Stimulated activated CD8-positive, alpha-beta memory T cell treated with anti-CD3 and anti-CD28 coated beads, Interleukin-12 subunit alpha, Interleukin-12 subunit beta, amount 100 ng/mL, for 24 hours (primary cell): ENCODE measurements at regions not wholly inside any gene's neighbourhood (a gene's known extent, or its start where the extent isn't known, plus 50 kb on each side); places are given as distances from the start of the nearest gene placed in this dataset.
"Not testable (repeated sequence)": the region's sequence is repeated elsewhere in the genome, so short reads cannot be mapped to it uniquely, and the experiment has no call there.

ENCODE experiments used
- DNase-seq: peaks from one replicate; pipeline ENCODE4 v3.0.0-alpha.2; 2020; ENCODE audit errors: extremely low read depth

DNA sequence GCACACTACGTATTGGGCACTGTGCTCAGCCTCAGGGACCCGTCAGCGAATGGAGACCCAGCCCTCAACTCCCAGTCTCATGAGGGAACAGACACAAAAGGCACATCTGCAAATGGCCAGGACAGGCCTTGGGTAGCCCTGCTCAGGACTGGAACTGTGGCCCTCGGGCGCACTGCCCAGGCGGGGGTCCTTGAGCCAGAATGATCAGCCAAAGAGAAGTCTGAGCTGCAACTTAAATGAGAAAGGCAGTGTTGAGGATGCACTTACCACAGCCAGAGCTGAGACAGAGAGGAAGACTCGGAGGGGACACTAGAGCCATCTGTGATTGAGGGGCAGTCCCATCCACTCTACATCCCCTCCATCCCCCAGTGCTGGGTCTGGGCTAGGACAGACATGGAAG lies 117.3 kb downstream of the C16orf95 start:
- no peak for DNase-seq

DNA sequence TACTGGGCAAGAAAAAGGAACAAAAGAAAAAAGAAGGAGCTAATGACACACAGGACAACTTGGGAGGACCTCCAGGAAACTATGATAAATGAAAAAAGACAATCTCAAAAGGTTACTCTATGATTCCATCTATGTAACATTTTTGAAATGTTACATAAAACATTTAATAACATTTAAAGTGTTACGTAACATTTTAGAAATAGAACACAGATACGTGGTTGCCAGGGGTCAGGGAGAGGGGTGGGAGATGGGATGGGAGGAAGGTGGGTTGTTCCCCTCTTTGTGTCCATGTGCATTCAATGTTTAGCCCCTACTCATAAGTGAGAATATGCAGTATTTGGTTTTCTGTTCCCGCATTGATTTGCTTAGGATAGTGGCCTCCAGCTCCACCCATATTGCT lies 116.6 kb downstream of the C16orf95 start:
- no peak for DNase-seq

DNA sequence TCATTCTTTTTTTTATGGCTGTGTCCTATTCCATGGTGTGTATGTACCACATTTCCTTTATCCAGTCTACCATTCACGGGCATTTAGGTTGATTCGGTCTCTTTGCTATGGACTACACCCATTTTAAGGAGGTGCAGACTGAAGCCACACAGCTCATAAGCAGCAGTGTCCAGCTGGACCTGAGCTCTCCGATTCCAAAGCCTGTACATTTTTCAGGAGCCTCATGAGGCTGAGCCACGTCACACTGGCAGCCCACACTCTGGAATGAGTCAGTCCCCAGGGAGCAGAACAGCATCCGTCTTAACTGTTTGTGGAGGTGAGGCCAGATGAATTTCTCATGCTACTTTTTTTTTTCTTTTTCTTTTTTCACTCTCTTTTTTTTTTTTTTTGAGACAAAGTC lies 116.1 kb downstream of the C16orf95 start:
- no peak for DNase-seq

DNA sequence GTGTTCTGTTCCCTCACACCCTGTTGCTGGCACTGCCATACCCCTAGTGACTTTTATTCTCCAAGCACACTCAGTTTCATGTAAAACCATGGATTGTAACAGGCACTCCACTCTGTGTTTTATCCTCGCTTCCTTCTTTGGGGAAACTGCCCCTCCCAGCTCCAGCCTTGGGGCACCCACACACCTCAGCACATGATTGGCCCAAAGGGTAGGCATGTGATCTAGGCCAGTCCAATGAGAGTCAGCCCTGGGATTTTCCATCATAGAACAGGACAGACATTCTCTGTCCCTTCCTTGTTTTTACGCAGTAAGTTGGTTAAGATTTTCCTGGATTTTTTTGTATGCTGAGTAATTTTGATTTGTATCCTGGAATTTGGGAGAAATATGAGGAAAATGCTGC lies 115.4 kb downstream of the C16orf95 start:
- no peak for DNase-seq

DNA sequence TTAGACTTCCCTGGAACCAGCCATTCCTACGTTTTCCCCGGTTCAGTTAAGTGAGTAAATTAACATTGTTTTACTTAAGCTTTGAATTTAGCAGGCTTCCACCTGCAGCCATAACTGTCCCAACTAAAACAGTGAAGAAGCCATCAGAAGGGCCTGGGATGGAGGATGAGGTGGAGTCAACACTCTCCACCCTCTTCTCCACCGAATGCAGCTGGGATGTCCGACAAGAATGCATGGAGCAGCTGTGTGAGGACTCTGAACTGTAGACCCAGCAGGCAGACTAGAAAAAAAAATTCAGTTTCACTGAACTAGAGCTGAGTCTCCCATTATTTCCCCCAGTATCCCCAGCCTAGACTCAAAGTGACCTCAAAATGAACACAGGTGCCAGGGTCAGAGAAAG lies 114.8 kb downstream of the C16orf95 start:
- DNase-seq: no peak

DNA sequence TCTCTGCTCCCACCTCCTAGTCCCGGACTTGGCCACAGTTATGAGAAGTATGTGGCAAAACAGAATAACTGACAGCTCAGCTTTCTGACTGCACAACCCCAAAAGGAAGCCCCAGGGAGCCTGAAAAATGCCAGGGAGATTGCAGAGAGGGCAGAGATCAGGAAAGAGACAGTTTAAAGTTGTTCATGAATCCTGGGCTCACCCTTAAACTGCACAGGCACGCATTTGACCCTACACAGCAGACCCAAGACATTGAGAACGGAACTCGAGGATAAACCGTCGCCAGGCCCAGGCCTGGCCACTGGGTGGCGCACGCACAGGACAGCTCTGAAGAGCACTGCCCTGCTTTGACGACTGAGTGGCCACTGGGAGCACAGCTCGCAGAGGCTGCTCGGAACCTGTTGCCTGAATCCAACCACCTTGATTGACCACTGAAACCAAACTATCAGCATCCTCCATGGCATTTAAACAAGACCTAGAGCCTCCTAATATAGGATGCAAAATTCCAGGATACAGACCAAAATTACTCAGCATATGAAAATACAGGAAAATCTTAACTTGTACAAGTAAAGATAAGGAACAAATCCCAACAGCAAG lies 114.0 kb downstream of the C16orf95 start:
- peak; percentile 7 for DNase-seq

DNA sequence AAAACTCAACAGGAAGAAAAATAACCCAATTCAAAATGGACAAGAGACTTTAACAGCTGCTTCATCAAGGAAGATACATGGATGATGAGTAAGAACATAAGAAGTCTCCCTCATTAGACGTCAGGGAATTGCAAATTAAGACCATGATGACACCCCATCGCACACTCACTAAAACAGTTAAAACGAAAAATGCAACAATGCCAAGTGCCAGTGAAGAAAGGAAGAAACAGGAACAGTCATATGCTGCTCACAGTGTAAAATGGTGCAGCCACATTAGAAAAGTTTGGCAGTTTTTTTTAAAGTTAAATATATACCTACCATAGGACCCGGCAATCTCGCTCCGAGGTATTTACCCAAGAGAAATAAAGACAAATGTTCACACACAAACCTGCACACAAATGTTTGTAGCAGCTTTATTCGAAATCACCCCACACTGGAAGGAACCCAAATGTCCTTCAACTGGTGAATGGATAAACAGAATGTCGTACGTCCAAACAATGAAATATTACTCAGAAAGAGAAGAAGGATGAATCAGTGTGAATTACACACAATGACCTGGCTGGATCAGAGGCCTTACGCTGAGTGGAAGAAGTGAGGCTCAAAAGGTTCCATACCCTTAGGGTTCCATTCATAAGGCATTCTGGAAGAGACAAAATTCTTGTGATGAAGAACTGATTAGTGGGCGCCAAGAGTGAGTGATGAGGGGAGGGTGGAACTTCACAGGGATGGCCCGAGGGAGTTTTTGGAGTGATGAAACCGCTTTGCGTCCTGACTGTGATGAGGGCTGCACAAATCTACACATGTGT lies 110.3 kb downstream of the C16orf95 start:
- DNase-seq: no peak

DNA sequence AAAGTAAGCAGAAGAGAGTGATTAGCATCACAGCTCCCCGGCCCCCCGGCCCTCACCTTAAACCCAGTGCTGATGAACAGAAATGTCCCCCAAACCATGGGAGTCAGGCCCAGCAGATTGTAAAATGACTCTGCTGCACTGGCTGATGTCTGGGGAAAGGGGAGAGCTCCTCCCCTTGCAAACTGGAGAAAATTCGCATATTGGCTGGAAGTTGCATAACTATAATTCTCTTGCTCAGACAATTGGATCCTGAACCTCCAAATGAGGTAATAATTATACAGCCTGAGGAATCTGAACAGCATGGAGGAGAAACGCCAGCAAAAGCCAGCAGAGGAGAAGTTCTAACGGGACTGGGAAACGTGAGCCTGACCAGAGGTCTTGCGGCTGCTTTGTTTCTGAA lies 109.7 kb downstream of the C16orf95 start:
- no peak for DNase-seq

DNA sequence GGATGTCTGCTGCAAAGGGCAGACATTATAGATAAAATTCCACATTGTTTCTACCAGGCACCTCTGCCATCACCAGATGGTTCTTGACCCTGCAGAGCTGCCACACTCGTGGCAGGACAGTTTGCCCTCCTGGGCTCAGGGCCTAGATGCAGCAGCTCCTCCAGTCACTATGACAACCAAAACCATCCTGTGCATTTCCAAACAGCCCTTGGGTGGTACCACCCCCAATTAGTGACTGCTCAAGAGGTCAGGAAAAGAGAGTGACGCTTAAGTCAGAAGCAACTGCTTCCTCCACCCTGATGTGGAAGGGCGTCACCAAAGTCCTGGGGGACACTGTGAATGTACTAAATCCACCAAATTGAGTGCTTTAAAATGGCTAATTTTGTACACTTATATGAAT lies 109.2 kb downstream of the C16orf95 start:
- no peak for DNase-seq

DNA sequence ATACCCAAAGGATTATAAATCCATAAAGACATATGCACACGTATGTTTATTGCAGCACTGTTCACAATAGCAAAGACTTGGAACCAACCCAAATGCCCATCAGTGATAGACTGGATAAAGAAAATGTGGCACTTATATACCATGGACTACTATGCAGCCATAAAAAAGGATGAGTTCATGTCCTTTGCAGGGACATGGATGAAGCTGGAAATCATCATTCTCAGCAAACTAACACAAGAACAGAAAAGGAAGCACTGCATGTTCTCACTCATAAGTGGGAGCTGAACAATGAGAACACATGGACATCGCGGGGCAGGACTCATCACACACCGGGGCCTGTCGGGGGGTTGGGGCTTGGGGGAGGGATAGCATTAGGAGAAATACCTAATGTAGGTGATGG lies 108.2 kb downstream of the C16orf95 start:
- DNase-seq: not testable (repeated sequence)

DNA sequence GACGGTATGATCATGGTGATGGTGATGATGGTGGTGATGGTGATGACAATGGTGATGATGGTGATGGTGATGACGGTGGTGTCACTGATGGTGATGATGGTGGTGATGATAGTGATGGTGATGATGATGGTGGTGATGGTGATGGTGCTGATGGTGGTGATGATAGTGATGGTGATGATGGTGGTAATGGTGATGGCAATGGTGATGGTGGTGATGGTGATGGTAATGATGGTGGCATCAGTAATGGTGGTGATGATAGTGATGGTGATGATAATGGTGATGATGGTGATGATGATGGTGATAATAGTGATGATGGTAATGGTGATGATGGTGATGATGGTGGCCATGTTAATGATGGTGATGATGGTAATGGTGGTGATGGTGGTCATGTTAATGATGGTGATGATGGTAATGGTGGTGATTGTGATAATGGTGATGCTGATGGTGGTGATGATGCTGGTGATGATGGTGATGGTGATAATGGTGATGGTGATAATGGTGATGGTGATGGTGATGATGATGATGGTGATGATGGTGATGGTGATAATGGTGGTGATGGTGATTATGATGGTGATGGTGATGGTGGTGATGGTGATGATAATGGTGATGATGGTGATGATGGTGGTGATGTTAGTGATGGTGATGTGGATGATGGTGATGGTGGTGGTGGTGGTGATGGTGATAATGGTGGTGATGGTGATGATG lies 107.2 kb downstream of the C16orf95 start:
- DNase-seq: no peak

DNA sequence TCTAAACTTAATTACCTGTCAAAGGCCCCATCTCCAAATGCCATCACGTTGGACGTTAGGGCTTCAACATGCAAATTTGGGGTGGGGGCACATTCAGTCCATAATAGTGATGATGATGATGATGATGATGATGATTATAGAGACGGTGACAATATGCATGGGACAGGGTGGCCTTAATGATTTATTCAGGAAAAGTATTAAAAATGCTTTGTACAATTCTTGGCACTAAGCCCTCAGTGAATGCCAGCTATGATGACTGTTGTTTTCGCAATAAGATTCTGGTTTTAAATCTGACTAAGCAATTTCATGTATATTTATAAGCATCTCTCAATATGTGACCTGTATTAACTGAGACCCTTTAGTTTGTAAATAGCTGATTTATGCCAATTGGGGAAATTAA lies 106.3 kb downstream of the C16orf95 start:
- DNase-seq: no peak

DNA sequence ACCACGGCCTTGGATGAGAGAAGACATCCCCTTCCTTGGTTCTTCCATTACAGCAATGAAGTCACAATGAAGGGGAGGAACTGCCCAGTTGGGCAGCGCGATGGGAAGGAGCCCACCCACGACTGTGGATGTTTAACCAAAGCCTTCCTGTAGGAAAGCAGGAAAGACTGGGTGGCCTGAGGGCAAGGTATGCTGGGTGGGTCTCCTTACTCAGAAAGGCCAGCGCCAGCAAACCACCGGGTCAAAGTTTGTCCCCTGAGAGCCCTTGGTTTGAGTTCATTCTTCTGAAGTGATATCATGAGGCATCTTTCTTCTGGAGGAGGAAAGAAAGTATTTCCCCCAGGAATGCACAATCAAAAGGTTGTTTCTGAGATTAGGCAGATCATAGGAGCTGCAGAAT lies 105.2 kb downstream of the C16orf95 start:
- no peak for DNase-seq

DNA sequence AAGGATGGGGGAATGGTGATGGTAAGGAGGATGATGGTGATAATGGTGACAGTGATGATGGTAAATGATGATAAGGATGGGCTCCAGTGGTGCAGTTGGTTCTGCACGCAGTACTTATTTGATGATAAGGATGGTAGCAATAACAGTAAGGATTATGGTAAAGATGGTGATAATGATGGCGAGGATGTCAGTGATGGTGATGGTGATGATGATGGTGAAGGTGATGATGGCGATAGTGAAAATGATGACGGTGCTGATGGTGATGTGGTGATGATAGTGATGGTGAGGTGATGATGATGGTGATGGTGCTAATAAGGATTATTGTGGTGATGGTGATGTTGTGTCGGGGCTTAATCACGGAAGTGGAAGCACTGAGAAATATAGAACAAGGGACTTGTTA lies 103.7 kb downstream of the C16orf95 start:
- DNase-seq: no peak

DNA sequence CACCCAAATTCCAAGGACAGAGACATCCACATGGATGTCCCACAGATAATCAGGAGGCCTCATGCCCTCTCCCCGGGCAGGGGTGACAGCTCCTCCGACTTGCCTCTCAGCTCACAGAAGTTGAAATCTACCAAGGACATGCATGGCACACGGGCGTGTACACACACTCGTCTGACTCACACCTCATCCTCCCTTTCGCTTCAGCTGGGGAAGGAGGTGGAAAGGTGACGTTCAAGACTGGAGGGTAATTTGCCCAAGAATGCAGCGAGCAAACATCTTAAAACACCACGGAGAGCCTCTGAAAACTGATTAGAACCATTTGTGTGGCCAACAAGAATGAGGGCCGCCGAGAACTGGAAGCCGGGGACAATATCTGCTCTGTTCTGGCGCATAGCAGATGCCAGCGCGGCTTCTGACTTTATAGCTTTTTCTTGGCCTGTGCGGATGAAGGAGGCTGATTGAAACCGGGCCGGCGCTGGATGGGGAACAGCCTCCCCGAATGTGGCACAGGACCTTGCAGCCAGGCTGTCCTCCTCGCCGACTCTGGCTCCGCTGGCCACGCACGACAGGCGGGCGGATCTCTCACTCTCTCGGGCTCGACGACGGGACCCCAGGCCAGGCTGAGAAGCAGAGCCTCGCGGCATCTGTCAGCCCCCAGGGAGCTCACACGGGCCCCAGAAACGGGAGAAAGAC lies 100.9 kb downstream of the C16orf95 start:
- DNase-seq: no peak

DNA sequence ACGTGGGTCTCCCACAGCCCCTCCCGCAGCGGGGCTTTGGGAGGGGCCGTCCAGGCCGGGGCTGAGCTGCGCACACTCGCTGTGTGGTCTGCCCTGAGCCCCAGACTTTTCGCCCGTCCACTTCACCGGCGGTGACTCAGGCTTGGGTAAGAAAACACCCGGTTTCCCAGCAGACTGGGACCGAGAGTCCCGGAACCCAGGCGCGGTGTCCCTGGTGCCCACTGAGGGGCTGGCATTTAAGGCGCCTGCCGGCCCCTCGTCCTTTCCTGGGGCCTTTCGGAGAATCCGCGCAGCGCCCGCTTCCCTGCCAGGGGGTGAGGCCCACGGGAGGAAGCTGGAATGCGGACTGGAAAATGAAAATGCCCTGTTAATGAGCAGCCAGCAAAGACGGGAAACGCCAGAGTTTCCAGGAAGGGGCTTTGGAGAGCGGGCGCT lies 100.3 kb downstream of the C16orf95 start:
- no peak for DNase-seq

DNA sequence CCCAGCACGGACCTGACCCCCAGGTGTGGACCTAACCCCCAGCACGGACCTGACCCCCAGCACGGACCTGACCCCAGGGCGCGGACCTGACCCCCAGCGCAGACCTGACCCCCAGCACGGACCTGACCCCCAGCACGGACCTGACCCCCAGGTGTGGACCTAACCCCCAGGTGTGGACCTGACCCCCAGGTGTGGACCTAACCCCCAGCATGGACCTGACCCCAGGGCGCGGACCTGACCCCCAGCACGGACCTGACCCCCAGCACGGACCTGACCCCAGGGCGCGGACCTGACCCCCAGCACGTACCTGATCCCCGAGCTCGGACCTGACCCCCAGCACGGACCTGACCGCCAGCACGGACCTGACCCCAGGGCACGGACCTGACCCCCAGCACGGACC lies 99.4 kb downstream of the C16orf95 start:
- not testable (repeated sequence) for DNase-seq

DNA sequence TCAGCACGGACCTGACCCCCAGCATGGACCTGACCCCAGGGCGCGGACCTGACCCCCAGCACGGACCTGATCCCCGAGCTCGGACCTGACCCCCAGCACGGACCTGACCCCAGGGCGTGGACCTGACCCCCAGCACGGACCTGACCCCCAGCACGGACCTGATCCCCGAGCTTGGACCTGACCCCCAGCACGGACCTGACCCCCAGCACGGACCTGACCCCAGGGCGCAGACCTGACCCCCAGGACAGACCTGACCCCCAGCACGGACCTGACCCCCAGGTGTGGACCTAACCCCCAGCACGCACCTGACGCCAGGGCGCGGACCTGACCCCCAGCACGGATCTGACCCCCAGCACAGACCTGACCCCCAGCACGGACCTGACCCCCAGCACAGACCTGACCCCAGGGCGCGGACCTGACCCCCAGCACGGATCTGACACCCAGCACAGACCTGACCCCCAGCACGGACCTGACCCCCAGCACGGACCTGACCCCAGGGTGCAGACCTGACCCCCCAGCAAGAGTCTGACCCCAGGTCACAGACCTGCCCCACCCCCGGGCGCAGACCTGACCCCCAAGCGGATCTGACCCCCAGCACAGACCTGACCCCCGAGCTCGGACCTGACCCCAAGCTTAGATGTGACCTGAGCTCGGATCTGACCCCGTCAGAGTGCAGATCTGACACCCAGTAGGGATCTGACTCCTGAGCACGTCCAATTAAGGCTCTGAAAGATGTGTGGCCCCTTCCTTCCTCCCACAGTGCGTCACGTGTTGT lies 98.7 kb downstream of the C16orf95 start:
- no peak for DNase-seq

DNA sequence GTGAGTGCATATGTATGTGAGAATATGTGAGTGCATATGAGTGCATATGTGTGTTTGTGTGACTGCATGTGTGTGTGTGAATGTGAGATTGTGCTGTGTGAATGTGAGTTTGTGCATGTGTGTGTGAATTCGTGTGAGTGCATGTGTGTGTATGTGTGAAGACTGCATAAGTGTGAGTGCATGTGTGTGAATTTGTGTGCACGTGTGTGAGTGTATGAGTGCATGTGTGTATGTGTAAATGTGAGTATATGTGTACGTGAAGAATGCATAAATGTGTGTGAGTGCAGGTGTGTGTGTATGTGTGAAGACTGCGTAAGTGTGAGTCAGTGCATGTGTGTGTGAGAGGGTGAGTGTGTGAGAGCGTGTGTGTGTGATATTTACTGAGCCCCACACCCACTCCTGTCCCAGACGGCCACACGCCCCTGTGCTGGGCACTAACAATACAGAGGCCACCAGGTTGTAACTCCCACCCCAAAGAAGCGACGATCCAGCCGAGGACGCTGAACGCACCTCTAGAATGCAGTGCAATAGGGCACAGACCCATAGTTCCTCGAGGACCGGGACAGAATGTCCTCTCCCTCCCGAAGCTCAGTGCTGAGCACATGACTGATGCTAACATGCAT lies 97.8 kb downstream of the C16orf95 start:
- no peak for DNase-seq

DNA sequence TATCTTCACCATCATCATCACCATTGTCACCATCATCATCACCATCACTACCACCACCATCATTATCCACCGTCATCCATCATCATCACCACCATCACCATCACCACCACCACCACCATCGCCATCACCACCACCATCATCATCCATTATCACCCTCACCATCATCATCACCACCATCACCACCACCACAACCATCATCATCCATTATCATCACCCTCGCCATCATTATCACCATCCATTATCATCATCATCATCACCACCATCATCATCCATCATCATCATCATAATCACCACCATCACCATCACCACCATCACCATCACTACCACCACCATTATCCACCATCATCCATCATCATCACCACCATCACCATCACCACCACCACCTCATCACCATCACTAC lies 95.6 kb downstream of the C16orf95 start:
- DNase-seq: no peak

DNA sequence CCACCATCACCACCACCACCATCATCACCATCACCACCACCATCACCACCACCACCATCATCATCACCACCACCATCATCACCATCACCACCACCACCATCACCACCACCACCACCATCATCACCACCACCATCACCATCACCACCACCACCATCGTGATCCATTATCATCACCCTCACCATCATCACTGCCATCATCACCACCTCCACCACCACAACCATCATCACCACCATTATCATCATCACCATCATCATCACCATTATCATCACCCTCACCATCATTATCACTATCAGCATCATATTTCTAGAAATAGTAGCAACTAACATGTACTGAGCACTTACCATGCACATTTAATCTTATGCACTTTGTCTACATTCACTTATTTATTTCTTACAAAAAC lies 94.9 kb downstream of the C16orf95 start:
- no peak for DNase-seq
